Fibroblast of mammary gland (primary cell): ENCODE measurements at regions not wholly inside any gene's neighbourhood (a gene's known extent, or its start where the extent isn't known, plus 50 kb on each side); places are given as distances from the start of the nearest gene placed in this dataset.
"Not testable (repeated sequence)": the region's sequence is repeated elsewhere in the genome, so short reads cannot be mapped to it uniquely, and the experiment has no call there.

ENCODE experiments used
- DNase-seq: peaks from one replicate; pipeline ENCODE4 v3.0.0-alpha.2; 2010; ENCODE audit warnings: low read depth
- H3K4me3 ChIP-seq: 2 replicates; pipeline ENCODE4 v1.5.1; 2011; ENCODE audit warnings: low read depth, mild to moderate bottlenecking, low read length, moderate library complexity; ENCODE audit not compliant: control insufficient read depth
- TF ChIP-seq, protein P1 (sequence below): conservative IDR thresholded peaks from 2 replicates; pipeline ENCODE4 v1.5.1; 2011; ENCODE audit warnings: low read depth, low read length, inconsistent platforms; ENCODE audit not compliant: control insufficient read depth, insufficient read depth

GRCh38 chr14:106062502-106063272 is 536.3 kb downstream of the TMEM121 start:
- TF ChIP-seq, protein P1, sequence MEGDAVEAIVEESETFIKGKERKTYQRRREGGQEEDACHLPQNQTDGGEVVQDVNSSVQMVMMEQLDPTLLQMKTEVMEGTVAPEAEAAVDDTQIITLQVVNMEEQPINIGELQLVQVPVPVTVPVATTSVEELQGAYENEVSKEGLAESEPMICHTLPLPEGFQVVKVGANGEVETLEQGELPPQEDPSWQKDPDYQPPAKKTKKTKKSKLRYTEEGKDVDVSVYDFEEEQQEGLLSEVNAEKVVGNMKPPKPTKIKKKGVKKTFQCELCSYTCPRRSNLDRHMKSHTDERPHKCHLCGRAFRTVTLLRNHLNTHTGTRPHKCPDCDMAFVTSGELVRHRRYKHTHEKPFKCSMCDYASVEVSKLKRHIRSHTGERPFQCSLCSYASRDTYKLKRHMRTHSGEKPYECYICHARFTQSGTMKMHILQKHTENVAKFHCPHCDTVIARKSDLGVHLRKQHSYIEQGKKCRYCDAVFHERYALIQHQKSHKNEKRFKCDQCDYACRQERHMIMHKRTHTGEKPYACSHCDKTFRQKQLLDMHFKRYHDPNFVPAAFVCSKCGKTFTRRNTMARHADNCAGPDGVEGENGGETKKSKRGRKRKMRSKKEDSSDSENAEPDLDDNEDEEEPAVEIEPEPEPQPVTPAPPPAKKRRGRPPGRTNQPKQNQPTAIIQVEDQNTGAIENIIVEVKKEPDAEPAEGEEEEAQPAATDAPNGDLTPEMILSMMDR, result no peak
- no peak overlapping the region for H3K4me3 ChIP-seq

DNA sequence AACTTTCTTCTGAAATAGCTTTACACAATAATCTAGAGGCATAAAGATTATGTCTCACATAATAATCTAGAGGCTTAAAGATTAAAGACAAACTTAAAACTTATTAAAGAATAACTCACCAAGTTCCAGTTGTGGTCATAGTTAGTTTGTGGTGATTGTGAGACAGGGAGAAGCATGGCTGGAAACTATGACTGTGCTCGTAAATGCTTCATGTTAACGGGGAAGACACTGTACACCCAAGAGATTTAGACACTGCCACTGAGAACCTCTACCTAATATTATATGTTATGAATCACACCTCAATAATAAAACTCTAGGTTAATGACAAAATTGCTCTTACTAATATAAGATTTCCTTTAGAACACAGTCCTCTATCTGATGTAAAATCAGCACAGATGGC is 541.6 kb downstream of the TMEM121 start:
- no peak overlapping the region for H3K4me3 ChIP-seq
- DNase-seq, result no peak
- TF ChIP-seq, protein P1, result no peak

More at GRCh38 chr14:106062502-106063272, 536.3 kb downstream of the TMEM121 start:
- DNase-seq, result no peak

GRCh38 chr14:106069804-106070625 is 543.6 kb downstream of the TMEM121 start:
- TF ChIP-seq, protein P1, result no peak
- DNase-seq, result no peak
- no peak overlapping the region for H3K4me3 ChIP-seq

GRCh38 chr14:106080922-106081321 is 554.5 kb downstream of the TMEM121 start:
- TF ChIP-seq, protein P1, result no peak
- DNase-seq, result no peak
- H3K4me3 ChIP-seq, result no peak overlapping the region

GRCh38 chr14:106081721-106082120 is 555.3 kb downstream of the TMEM121 start:
- not testable (repeated sequence) for H3K4me3 ChIP-seq, DNase-seq

DNA sequence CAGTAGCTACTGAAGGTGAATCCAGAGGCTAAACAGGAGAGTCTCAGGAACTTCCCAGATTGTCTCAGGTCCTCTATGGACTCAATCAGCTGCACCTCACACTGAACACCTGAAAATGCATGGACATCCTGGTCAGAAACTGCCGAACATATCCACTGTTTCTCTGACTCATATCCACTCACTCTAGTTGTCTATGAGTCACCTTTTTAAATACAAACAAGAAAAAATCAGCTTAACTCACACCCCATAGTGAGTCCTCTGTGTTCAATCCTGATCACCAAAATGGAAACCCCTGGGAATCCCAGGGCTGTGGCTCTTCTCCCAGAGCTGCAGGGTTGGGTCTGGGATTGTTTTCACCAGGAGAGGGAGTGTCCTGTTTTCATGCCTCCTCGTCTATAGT is 556.7 kb downstream of the TMEM121 start:
- H3K4me3 ChIP-seq, result no peak overlapping the region
- no peak for DNase-seq
- TF ChIP-seq, protein P1, result no peak

DNA sequence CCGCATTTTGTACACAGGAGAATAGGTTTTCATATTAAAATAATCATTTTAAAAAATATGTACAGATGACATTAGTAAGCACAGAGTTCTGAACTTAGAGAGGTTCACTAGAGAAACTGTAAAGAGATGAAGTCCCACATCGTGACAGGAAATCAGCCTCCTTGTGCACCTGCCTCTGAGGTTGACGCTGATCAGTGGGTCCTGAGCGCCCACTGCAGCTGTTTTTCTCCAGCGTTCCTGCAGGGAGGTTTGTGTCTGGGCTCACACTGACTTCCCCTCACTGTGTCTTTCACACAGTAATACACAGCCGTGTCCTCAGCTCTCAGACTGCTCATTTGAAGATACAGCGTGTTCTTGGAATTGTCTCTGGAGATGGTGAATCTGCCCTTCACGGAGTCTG is 561.5 kb downstream of the TMEM121 start:
- TF ChIP-seq, protein P1, result no peak
- DNase-seq, result no peak
- no peak overlapping the region for H3K4me3 ChIP-seq

GRCh38 chr14:106088860-106089259 is 562.5 kb downstream of the TMEM121 start:
- not testable (repeated sequence) for H3K4me3 ChIP-seq, DNase-seq
